DOHH2 (cell line): ENCODE measurements at regions not wholly inside any gene's neighbourhood (a gene's known extent, or its start where the extent isn't known, plus 50 kb on each side); places are given as distances from the start of the nearest gene placed in this dataset.

ENCODE experiments used
- CTCF ChIP-seq: fragments of 200-600 bp; sonication (generic); IDR thresholded peaks from one replicate; pipeline ENCODE4 v1.5.1; 2014; ENCODE audit warnings: antibody characterized with exemption, mild to moderate bottlenecking, low read depth, low read length; ENCODE audit not compliant: poor library complexity, severe bottlenecking
- EZH2phosphoT487 ChIP-seq: fragments of 200-600 bp; sonication (generic); IDR thresholded peaks from 2 replicates; pipeline ENCODE4 v1.6.1; 2017; ENCODE audit warnings: borderline replicate concordance, mild to moderate bottlenecking, antibody characterized with exemption, low read length, moderate library complexity, mixed read lengths

DNA sequence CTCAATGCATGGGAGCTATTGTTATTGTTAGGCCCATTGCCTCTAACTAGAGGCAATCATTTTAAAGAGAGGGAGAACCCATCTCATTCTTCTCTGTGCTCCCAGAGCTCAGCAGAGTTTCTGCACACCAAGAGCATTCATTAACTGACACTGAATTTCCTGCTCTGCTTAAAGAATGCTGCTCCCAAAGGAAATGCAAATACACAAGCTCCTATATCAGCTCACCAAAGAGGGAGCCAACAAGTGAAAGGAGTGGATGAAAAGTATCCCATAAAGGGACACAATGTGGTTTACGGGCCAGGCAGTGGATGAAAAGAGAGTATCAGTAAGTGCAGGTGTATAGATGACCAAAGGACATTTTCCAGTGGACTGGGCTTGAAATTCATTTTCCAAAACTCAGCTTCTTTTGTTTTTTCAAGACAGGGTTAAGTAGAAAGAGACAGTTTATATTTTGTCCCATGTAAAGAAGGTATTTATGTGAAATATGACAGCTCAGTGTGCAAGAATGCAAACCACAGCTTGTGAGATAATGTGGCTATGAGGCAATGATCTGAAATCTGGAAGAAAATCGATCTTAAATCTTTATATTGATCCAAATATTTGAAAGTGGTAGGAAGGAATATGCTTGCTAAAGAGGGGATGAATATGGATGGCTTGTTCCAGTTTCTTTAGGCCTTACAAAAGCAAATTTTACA lies 207.7 kb upstream of the CAMK1G start:
- TF ChIP-seq CTCF = no peak
- no peak for TF ChIP-seq EZH2phosphoT487
